GM23338 (cell line): ENCODE measurements at regions not wholly inside any gene's neighbourhood (a gene's known extent, or its start where the extent isn't known, plus 50 kb on each side); places are given as distances from the start of the nearest gene placed in this dataset.

Experiments
- ATAC-seq: fragments of 200-7000 bp; cut with Tn5 transposase; 3 replicates; pipeline ENCODE4 v1.9.1; 2020
- DNase-seq: peaks from one replicate; pipeline ENCODE4 v3.0.0-alpha.2; 2015; ENCODE audit warnings: low spot score
- H2AFZ ChIP-seq: fragments of 200-600 bp; sonication (generic); 2 replicates; pipeline ENCODE4 v1.8.0; 2016; ENCODE audit warnings: antibody characterized with exemption, mild to moderate bottlenecking, moderate library complexity
- H3F3A ChIP-seq: fragments of 200-600 bp; sonication (generic); replicated peaks from 2 replicates; pipeline ENCODE4 v1.8.0; 2017; ENCODE audit warnings: antibody characterized with exemption, mixed run types, low read depth
- H3K27ac ChIP-seq: fragments of 200-600 bp; sonication (generic); 2 replicates; pipeline ENCODE4 v1.6.1; 2016; ENCODE audit warnings: low read depth
- H3K27me3 ChIP-seq: fragments of 200-600 bp; sonication (generic); 2 replicates; pipeline ENCODE4 v1.8.0; 2016; ENCODE audit warnings: mild to moderate bottlenecking, mixed run types, moderate library complexity; ENCODE audit not compliant: insufficient read depth
- H3K36me3 ChIP-seq: fragments of 200-600 bp; sonication (generic); 2 replicates; pipeline ENCODE4 v1.8.0; 2016; ENCODE audit warnings: mild to moderate bottlenecking; ENCODE audit not compliant: insufficient read depth
- H3K4me1 ChIP-seq: fragments of 200-600 bp; sonication (generic); 2 replicates; pipeline ENCODE4 v1.8.0; 2016; ENCODE audit warnings: mild to moderate bottlenecking, moderate library complexity; ENCODE audit not compliant: insufficient read depth
- H3K4me2 ChIP-seq: fragments of 200-600 bp; sonication (generic); 2 replicates; pipeline ENCODE4 v1.7.1; 2017; ENCODE audit warnings: mixed run types
- H3K4me3 ChIP-seq: fragments of 200-600 bp; sonication (generic); 2 replicates; pipeline ENCODE4 v1.6.1; 2016; ENCODE audit warnings: mixed run types
- H3K79me2 ChIP-seq: fragments of 200-600 bp; sonication (generic); replicated peaks from 2 replicates; pipeline ENCODE4 v1.8.0; 2017; ENCODE audit warnings: mild to moderate bottlenecking; ENCODE audit not compliant: insufficient read depth
- H3K9me2 ChIP-seq: fragments of 200-600 bp; sonication (generic); 2 replicates; pipeline ENCODE4 v1.8.0; 2017; ENCODE audit not compliant: insufficient read depth
- H4K20me1 ChIP-seq: fragments of 200-600 bp; sonication (generic); replicated peaks from 2 replicates; pipeline ENCODE4 v1.8.0; 2017; ENCODE audit warnings: mild to moderate bottlenecking; ENCODE audit not compliant: insufficient read depth
- H3K27ac Mint-ChIP-seq: 2 replicates; pipeline ENCODE4 v1.8.0; 2020; ENCODE audit warnings: inconsistent platforms, mild to moderate bottlenecking, moderate library complexity, mixed read lengths
- H3K27me3 Mint-ChIP-seq: 3 replicates; pipeline ENCODE4 v1.8.0; 2022; ENCODE audit warnings: low read depth, mild to moderate bottlenecking, moderate library complexity, mixed read lengths, inconsistent platforms; ENCODE audit not compliant: insufficient read depth, poor library complexity
- H3K36me3 Mint-ChIP-seq: 3 replicates; pipeline ENCODE4 v1.8.0; 2021; ENCODE audit warnings: low read depth, mild to moderate bottlenecking, inconsistent platforms, moderate library complexity, mixed read lengths
- H3K4me1 Mint-ChIP-seq: 3 replicates; pipeline ENCODE4 v1.8.0; 2020; ENCODE audit warnings: mild to moderate bottlenecking, inconsistent platforms, mixed read lengths
- H3K4me3 Mint-ChIP-seq: 3 replicates; pipeline ENCODE4 v1.8.0; 2021; ENCODE audit warnings: moderate library complexity, mild to moderate bottlenecking, inconsistent platforms, mixed read lengths
- H3K9me3 Mint-ChIP-seq: 3 replicates; pipeline ENCODE4 v1.8.0; 2020; ENCODE audit warnings: moderate library complexity, mild to moderate bottlenecking, inconsistent platforms, mixed read lengths
- CREB1 ChIP-seq: fragments of 250-450 bp; sonication (Bioruptor Pico); IDR thresholded peaks from 2 replicates; pipeline ENCODE4 v1.5.0; 2020; ENCODE audit warnings: low read depth, mild to moderate bottlenecking, moderate library complexity
- EZH2 ChIP-seq: fragments of 200-600 bp; sonication (generic); IDR thresholded peaks from one replicate; pipeline ENCODE4 v1.8.0; 2017; ENCODE audit warnings: antibody characterized with exemption, mild to moderate bottlenecking, low read depth; ENCODE audit not compliant: unreplicated experiment
- EZH2phosphoT487 ChIP-seq: fragments of 200-600 bp; sonication (generic); IDR thresholded peaks from one replicate; pipeline ENCODE4 v1.8.1; 2018; ENCODE audit warnings: antibody characterized with exemption; ENCODE audit not compliant: unreplicated experiment
- JUNB ChIP-seq: IDR thresholded peaks from one replicate; pipeline ENCODE4 v1.6.1; 2016; ENCODE audit warnings: antibody characterized with exemption; ENCODE audit not compliant: unreplicated experiment
- NANOG ChIP-seq: IDR thresholded peaks from 2 replicates; pipeline ENCODE4 v1.6.1; 2016; ENCODE audit warnings: antibody characterized with exemption, borderline replicate concordance
- POLR2AphosphoS5 ChIP-seq: IDR thresholded peaks from 2 replicates; pipeline ENCODE4 v1.6.1; 2016; ENCODE audit warnings: antibody characterized with exemption, low read depth
- STAT1 ChIP-seq: IDR thresholded peaks from one replicate; pipeline ENCODE4 v1.6.1; 2016; ENCODE audit warnings: antibody characterized with exemption; ENCODE audit not compliant: unreplicated experiment
- ZNF114 ChIP-seq: fragments of 250-450 bp; sonication (Bioruptor Pico); IDR thresholded peaks from 2 replicates; pipeline ENCODE4 v1.5.0; 2020; ENCODE audit warnings: mild to moderate bottlenecking, moderate library complexity
- ZNF331 ChIP-seq: fragments of 250-450 bp; sonication (Bioruptor Pico); IDR thresholded peaks from 2 replicates; pipeline ENCODE4 v1.5.0; 2020; ENCODE audit warnings: low read depth, mild to moderate bottlenecking, moderate library complexity
- TF ChIP-seq, protein P1 (sequence below): IDR thresholded peaks from one replicate; pipeline ENCODE4 v1.6.1; 2018; ENCODE audit warnings: antibody characterized with exemption; ENCODE audit not compliant: unreplicated experiment
- TF ChIP-seq, protein P2 (sequence below): IDR thresholded peaks from 2 replicates; pipeline ENCODE4 v1.6.1; 2016; ENCODE audit warnings: antibody characterized with exemption
- TF ChIP-seq, protein P3 (sequence below): fragments of 250-450 bp; sonication (Bioruptor Pico); IDR thresholded peaks from 2 replicates; pipeline ENCODE4 v1.5.0; 2020; ENCODE audit warnings: mild to moderate bottlenecking, moderate library complexity

- TF ChIP-seq JUNB: no peak
- TF ChIP-seq, protein P1, sequence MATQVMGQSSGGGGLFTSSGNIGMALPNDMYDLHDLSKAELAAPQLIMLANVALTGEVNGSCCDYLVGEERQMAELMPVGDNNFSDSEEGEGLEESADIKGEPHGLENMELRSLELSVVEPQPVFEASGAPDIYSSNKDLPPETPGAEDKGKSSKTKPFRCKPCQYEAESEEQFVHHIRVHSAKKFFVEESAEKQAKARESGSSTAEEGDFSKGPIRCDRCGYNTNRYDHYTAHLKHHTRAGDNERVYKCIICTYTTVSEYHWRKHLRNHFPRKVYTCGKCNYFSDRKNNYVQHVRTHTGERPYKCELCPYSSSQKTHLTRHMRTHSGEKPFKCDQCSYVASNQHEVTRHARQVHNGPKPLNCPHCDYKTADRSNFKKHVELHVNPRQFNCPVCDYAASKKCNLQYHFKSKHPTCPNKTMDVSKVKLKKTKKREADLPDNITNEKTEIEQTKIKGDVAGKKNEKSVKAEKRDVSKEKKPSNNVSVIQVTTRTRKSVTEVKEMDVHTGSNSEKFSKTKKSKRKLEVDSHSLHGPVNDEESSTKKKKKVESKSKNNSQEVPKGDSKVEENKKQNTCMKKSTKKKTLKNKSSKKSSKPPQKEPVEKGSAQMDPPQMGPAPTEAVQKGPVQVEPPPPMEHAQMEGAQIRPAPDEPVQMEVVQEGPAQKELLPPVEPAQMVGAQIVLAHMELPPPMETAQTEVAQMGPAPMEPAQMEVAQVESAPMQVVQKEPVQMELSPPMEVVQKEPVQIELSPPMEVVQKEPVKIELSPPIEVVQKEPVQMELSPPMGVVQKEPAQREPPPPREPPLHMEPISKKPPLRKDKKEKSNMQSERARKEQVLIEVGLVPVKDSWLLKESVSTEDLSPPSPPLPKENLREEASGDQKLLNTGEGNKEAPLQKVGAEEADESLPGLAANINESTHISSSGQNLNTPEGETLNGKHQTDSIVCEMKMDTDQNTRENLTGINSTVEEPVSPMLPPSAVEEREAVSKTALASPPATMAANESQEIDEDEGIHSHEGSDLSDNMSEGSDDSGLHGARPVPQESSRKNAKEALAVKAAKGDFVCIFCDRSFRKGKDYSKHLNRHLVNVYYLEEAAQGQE: no peak
Observed at GRCh38 chr5:111626473-111627148, 114.3 kb upstream of the STARD4 start (continued).

GRCh38 chr5:111618623-111619271 is 106.4 kb upstream of the STARD4 start:
- H3K27me3 Mint-ChIP-seq: no peaks in the 10 kb centered on the region
- Histone ChIP-seq H3F3A (no peaks in the 10 kb centered on the region), H3K4me3 (no peak overlapping the region), H3K36me3 (no peaks in the 10 kb centered on the region), H3K9me2 (no peaks in the 10 kb centered on the region), H4K20me1 (no peaks in the 10 kb centered on the region), H3K4me2 (no peak overlapping the region), H3K4me1 (no peaks in the 10 kb centered on the region), H3K27ac (no peak overlapping the region), H3K27me3 (no peaks in the 10 kb centered on the region), H3K79me2 (no peaks in the 10 kb centered on the region), H2AFZ (peak overlapping the region; percentile 63; the same call in 1 of the 2 replicates)
- no peak for ATAC-seq
- no peaks in the 10 kb centered on the region for H3K9me3 Mint-ChIP-seq
- DNase-seq: no peak
- H3K27ac Mint-ChIP-seq: no peak overlapping the region
- H3K36me3 Mint-ChIP-seq: no peaks in the 10 kb centered on the region
- no peaks in the 10 kb centered on the region for H3K4me1 Mint-ChIP-seq
- no peak overlapping the region for H3K4me3 Mint-ChIP-seq
- TF ChIP-seq, protein P2, sequence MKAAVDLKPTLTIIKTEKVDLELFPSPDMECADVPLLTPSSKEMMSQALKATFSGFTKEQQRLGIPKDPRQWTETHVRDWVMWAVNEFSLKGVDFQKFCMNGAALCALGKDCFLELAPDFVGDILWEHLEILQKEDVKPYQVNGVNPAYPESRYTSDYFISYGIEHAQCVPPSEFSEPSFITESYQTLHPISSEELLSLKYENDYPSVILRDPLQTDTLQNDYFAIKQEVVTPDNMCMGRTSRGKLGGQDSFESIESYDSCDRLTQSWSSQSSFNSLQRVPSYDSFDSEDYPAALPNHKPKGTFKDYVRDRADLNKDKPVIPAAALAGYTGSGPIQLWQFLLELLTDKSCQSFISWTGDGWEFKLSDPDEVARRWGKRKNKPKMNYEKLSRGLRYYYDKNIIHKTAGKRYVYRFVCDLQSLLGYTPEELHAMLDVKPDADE: no peak
- TF ChIP-seq STAT1 (no peak), ZNF114 (CRISPR knock-in tag) (no peak), ZNF331 (CRISPR knock-in tag) (no peak), EZH2 (no peak), JUNB (no peak), CREB1 (no peak), NANOG (no peak), EZH2phosphoT487 (no peak), POLR2AphosphoS5 (no peak)
- TF ChIP-seq, protein P3, sequence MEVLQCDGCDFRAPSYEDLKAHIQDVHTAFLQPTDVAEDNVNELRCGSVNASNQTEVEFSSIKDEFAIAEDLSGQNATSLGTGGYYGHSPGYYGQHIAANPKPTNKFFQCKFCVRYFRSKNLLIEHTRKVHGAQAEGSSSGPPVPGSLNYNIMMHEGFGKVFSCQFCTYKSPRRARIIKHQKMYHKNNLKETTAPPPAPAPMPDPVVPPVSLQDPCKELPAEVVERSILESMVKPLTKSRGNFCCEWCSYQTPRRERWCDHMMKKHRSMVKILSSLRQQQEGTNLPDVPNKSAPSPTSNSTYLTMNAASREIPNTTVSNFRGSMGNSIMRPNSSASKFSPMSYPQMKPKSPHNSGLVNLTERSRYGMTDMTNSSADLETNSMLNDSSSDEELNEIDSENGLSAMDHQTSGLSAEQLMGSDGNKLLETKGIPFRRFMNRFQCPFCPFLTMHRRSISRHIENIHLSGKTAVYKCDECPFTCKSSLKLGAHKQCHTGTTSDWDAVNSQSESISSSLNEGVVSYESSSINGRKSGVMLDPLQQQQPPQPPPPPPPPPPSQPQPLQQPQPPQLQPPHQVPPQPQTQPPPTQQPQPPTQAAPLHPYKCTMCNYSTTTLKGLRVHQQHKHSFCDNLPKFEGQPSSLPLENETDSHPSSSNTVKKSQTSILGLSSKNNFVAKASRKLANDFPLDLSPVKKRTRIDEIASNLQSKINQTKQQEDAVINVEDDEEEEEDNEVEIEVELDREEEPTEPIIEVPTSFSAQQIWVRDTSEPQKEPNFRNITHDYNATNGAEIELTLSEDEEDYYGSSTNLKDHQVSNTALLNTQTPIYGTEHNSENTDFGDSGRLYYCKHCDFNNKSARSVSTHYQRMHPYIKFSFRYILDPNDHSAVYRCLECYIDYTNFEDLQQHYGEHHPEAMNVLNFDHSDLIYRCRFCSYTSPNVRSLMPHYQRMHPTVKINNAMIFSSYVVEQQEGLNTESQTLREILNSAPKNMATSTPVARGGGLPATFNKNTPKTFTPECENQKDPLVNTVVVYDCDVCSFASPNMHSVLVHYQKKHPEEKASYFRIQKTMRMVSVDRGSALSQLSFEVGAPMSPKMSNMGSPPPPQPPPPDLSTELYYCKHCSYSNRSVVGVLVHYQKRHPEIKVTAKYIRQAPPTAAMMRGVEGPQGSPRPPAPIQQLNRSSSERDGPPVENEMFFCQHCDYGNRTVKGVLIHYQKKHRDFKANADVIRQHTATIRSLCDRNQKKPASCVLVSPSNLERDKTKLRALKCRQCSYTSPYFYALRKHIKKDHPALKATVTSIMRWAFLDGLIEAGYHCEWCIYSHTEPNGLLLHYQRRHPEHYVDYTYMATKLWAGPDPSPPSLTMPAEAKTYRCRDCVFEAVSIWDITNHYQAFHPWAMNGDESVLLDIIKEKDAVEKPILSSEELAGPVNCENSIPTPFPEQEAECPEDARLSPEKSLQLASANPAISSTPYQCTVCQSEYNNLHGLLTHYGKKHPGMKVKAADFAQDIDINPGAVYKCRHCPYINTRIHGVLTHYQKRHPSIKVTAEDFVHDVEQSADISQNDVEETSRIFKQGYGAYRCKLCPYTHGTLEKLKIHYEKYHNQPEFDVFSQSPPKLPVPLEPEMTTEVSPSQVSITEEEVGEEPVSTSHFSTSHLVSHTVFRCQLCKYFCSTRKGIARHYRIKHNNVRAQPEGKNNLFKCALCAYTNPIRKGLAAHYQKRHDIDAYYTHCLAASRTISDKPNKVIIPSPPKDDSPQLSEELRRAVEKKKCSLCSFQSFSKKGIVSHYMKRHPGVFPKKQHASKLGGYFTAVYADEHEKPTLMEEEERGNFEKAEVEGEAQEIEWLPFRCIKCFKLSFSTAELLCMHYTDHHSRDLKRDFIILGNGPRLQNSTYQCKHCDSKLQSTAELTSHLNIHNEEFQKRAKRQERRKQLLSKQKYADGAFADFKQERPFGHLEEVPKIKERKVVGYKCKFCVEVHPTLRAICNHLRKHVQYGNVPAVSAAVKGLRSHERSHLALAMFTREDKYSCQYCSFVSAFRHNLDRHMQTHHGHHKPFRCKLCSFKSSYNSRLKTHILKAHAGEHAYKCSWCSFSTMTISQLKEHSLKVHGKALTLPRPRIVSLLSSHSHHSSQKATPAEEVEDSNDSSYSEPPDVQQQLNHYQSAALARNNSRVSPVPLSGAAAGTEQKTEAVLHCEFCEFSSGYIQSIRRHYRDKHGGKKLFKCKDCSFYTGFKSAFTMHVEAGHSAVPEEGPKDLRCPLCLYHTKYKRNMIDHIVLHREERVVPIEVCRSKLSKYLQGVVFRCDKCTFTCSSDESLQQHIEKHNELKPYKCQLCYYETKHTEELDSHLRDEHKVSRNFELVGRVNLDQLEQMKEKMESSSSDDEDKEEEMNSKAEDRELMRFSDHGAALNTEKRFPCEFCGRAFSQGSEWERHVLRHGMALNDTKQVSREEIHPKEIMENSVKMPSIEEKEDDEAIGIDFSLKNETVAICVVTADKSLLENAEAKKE (CRISPR knock-in tag): no peak
